PC-3 (cell line): ENCODE measurements at regions not wholly inside any gene's neighbourhood (a gene's known extent, or its start where the extent isn't known, plus 50 kb on each side); places are given as distances from the start of the nearest gene placed in this dataset.

Source experiments
- ATAC-seq: fragments of 200-7000 bp; cut with Tn5 transposase; 2 replicates; pipeline ENCODE4 v1.9.1; 2020; ENCODE audit warnings: mild to moderate bottlenecking, moderate library complexity
- BruUV-seq: library from RNA; stranded (reverse); fragments of 400-500 nt; replicated peaks from 2 replicates; lab custom pipeline; 2021; lab: Mats Ljungman, UMichigan
- CTCF ChIA-PET: fragments of 300-600 bp; sonication (Branson Sonifier 250); formaldehyde crosslinking; loops from one replicate; lab custom pipeline; 2022; ENCODE audit warnings: antibody characterized with exemption; lab: Charles Lee
- POLR2A ChIA-PET: fragments of 300-600 bp; sonication (Branson Sonifier 250); formaldehyde crosslinking; loops from one replicate; lab custom pipeline; 2022; ENCODE audit warnings: antibody characterized with exemption; ENCODE audit not compliant: unreplicated experiment; lab: Charles Lee
- DNase-seq: peaks from one replicate; pipeline ENCODE4 v3.0.0-alpha.2; 2015
- H2AFZ ChIP-seq: fragments of 300-600 bp; sonication (generic); 2 replicates; pipeline ENCODE4 v1.6.0; 2016; ENCODE audit warnings: antibody characterized with exemption, low read length
- H3F3A ChIP-seq: fragments of 300-600 bp; sonication (generic); one replicate; pipeline ENCODE4 v1.6.0; 2017; ENCODE audit warnings: antibody characterized with exemption, low read length, control low read depth, mild to moderate bottlenecking; ENCODE audit not compliant: unreplicated experiment
- H3K27ac ChIP-seq: fragments of 300-600 bp; sonication (generic); 2 replicates; pipeline ENCODE4 v1.5.1; 2016; ENCODE audit warnings: mild to moderate bottlenecking, low read length
- H3K27me3 ChIP-seq: fragments of 300-600 bp; sonication (generic); 2 replicates; pipeline ENCODE4 v1.6.1; 2016; ENCODE audit warnings: low read length, mixed read lengths
- H3K36me3 ChIP-seq: fragments of 300-600 bp; sonication (generic); 2 replicates; pipeline ENCODE4 v1.6.1; 2016; ENCODE audit warnings: low read depth, mixed run types, low read length, mixed read lengths
- H3K4me1 ChIP-seq: fragments of 300-600 bp; sonication (generic); 2 replicates; pipeline ENCODE4 v1.5.1; 2016; ENCODE audit warnings: low read length; ENCODE audit not compliant: insufficient read depth
- H3K4me2 ChIP-seq: fragments of 300-600 bp; sonication (generic); 2 replicates; pipeline ENCODE4 v1.6.0; 2016; ENCODE audit warnings: low read length
- H3K4me3 ChIP-seq: fragments of 300-600 bp; sonication (generic); 2 replicates; pipeline ENCODE4 v1.5.1; 2016; ENCODE audit warnings: mild to moderate bottlenecking, low read length, mixed read lengths
- H3K79me2 ChIP-seq: fragments of 300-600 bp; sonication (generic); 2 replicates; pipeline ENCODE4 v1.6.1; 2017; ENCODE audit warnings: low read length, mixed read lengths
- H3K9ac ChIP-seq: fragments of 300-600 bp; sonication (generic); 2 replicates; pipeline ENCODE4 v1.6.0; 2016; ENCODE audit warnings: mild to moderate bottlenecking, low read length
- H3K9me2 ChIP-seq: fragments of 300-600 bp; sonication (generic); replicated peaks from 2 replicates; pipeline ENCODE4 v1.6.1; 2016; ENCODE audit warnings: mixed run types, low read length, mixed read lengths
- H3K9me3 ChIP-seq: fragments of 300-600 bp; sonication (generic); 2 replicates; pipeline ENCODE4 v1.6.1; 2016; ENCODE audit warnings: low read length, mixed read lengths
- H4K20me1 ChIP-seq: fragments of 300-600 bp; sonication (generic); 2 replicates; pipeline ENCODE4 v1.6.1; 2016; ENCODE audit warnings: low read length, mixed read lengths
- CTCF ChIP-seq: fragments of 300-600 bp; sonication (generic); conservative IDR thresholded peaks from 2 replicates; pipeline ENCODE4 v1.5.1; 2017; ENCODE audit warnings: antibody characterized with exemption, low read depth, mild to moderate bottlenecking, low read length
- EZH2 ChIP-seq: fragments of 300-600 bp; sonication (generic); IDR thresholded peaks from one replicate; pipeline ENCODE4 v1.6.1; 2017; ENCODE audit warnings: antibody characterized with exemption, mild to moderate bottlenecking, low read length; ENCODE audit not compliant: unreplicated experiment
- EZH2phosphoT487 ChIP-seq: fragments of 300-600 bp; sonication (generic); IDR thresholded peaks from 2 replicates; pipeline ENCODE4 v1.6.1; 2018; ENCODE audit warnings: mild to moderate bottlenecking, antibody characterized with exemption, low read length, borderline replicate concordance
- intact Hi-C: fragments of 100-400 bp; cut with micrococcal nuclease; formaldehyde crosslinking; loops from 2 replicates; pipeline ENCODE4 v1.9.0; 2023

DNA sequence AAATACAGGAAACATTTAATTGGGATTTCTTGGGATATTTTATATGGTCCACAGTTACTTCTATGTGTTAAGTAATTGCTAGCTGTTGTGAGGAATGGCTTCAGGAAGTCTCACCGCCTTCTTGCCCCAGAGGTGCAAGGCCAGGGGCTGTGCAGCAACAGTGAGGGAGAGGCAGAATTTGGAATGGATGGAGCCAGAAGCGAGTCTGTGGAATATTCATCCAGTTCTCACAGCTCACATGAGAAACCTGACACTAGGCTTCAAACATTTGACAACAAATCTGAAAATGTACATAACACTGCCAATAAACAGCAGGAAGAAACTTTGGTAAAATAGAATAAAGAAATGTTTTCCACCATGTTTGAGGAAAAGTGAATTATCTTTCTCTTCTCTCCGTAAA lies 66.5 kb downstream of the GPR6 start:
- H3K4me2 ChIP-seq = no peak overlapping the region

GRCh38 chr6:110048221-110048875 lies 70.2 kb downstream of the GPR6 start:
- no peak overlapping the region for H3K4me3 ChIP-seq
- H3K36me3 ChIP-seq = no peaks in the 10 kb centered on the region
- ATAC-seq (no peak), DNase-seq (no peak)
- intact Hi-C loops = no loop called here
- H3K4me1 ChIP-seq = no peaks in the 10 kb centered on the region
- BruUV-seq = no TSS peak
- H3F3A ChIP-seq = no peaks in the 10 kb centered on the region
- no peaks in the 10 kb centered on the region for H4K20me1 ChIP-seq
- H3K9me3 ChIP-seq = no peaks in the 10 kb centered on the region
- no peak overlapping the region for H3K27ac ChIP-seq
- H3K9ac ChIP-seq = no peak overlapping the region
- ChIA-PET POLR2A (no interaction called here), CTCF (no interaction called here)
- TF ChIP-seq EZH2 (no peak), EZH2phosphoT487 (no peak), CTCF (no peak)
- peaks cover 10% of the 10 kb centered on the region; the same call in 1 of the 2 replicates for H3K27me3 ChIP-seq
- H2AFZ ChIP-seq = no peak overlapping the region
- H3K79me2 ChIP-seq = no peaks in the 10 kb centered on the region
- H3K9me2 ChIP-seq = no peaks in the 10 kb centered on the region
- no peak overlapping the region for H3K4me2 ChIP-seq

More for the DNA sequence above, 66.5 kb downstream of the GPR6 start:
- ATAC-seq = no peak
- no peaks in the 10 kb centered on the region for H3K27me3 ChIP-seq
- H3K9ac ChIP-seq = no peak overlapping the region
- no peak for DNase-seq
- intact Hi-C loops = loop anchor here (5.0 kb wide), 1 partner anchor 348 kb away; no protein-coding TSS in a partner anchor
- BruUV-seq = no TSS peak
- no peaks in the 10 kb centered on the region for H3K9me2 ChIP-seq
- H3K27ac ChIP-seq = no peak overlapping the region
- TF ChIP-seq CTCF = no peak
- no peak for TF ChIP-seq EZH2
- no peak for TF ChIP-seq EZH2phosphoT487
- H3F3A ChIP-seq = no peaks in the 10 kb centered on the region
- no peak overlapping the region for H2AFZ ChIP-seq
- no peaks in the 10 kb centered on the region for H3K79me2 ChIP-seq
- no peaks in the 10 kb centered on the region for H3K36me3 ChIP-seq
- no peaks in the 10 kb centered on the region for H3K9me3 ChIP-seq
- ChIA-PET CTCF (no interaction called here), POLR2A (no interaction called here)
- peaks cover 3% of the 10 kb centered on the region for H3K4me1 ChIP-seq
- no peaks in the 10 kb centered on the region for H4K20me1 ChIP-seq
- H3K4me3 ChIP-seq = no peak overlapping the region

- no peak for ATAC-seq
- no peak for TF ChIP-seq EZH2phosphoT487
- TF ChIP-seq CTCF = no peak
- no peak for TF ChIP-seq EZH2
- Histone ChIP-seq H3K4me2 (no peak overlapping the region), H3K27ac (no peak overlapping the region), H3K9ac (no peak overlapping the region), H3K36me3 (no peaks in the 10 kb centered on the region), H3K9me2 (no peaks in the 10 kb centered on the region), H3K4me1 (no peaks in the 10 kb centered on the region), H3K27me3 (peaks cover 10% of the 10 kb centered on the region; the same call in 1 of the 2 replicates), H3K79me2 (no peaks in the 10 kb centered on the region), H3F3A (no peaks in the 10 kb centered on the region), H3K9me3 (no peaks in the 10 kb centered on the region), H4K20me1 (no peaks in the 10 kb centered on the region), H2AFZ (no peak overlapping the region), H3K4me3 (no peak overlapping the region)
- intact Hi-C loops = no loop called here
- POLR2A ChIA-PET = no interaction called here
- no peak for DNase-seq
- no TSS peak for BruUV-seq
- CTCF ChIA-PET = interaction anchor here (0.8 kb wide), 1 partner anchor 10 kb away, joined by 3 read pairs; no protein-coding TSS in a partner anchor
Observed at GRCh38 chr6:110049696-110050439, 71.8 kb downstream of the GPR6 start.
